HEK293 (cell line): ENCODE measurements at regions not wholly inside any gene's neighbourhood (a gene's known extent, or its start where the extent isn't known, plus 50 kb on each side); places are given as distances from the start of the nearest gene placed in this dataset.

ENCODE experiments used
- CTCF ChIA-PET: fragments of 350-600 bp; formaldehyde crosslinking; extraction: SDS; loops from one replicate; lab custom pipeline; 2021; ENCODE audit warnings: antibody characterized with exemption; lab: Yijun Ruan, JAX
- POLR2A ChIA-PET: fragments of 300-600 bp; formaldehyde crosslinking; extraction: SDS; loops from one replicate; lab custom pipeline; 2020; ENCODE audit warnings: antibody characterized with exemption, inconsistent platforms; lab: Yijun Ruan, JAX
- H3K27ac ChIP-seq: fragments of 200-500 bp; sonication (Bioruptor generic); 2 replicates; pipeline ENCODE4 v1.5.1; 2014; ENCODE audit warnings: low read depth, low read length, control low read depth, inconsistent platforms; ENCODE audit errors: extremely low read depth
- H3K36me3 ChIP-seq, 2 experiments: fragments of 200-500 bp in 1 of 2; sonication (Bioruptor generic) in 1 of 2; 1 replicate in 1 of 2; 2 replicates in 1 of 2; pipeline ENCODE4 v1.5.1; 2014 to 2017; ENCODE audit warnings: inconsistent platforms in 2 of 2, low read length in 2 of 2; ENCODE audit not compliant: control insufficient read depth in 2 of 2, insufficient read depth in 1 of 2
- H3K4me1 ChIP-seq: fragments of 200-500 bp; sonication (Bioruptor generic); 2 replicates; pipeline ENCODE4 v1.5.1; 2014; ENCODE audit warnings: mild to moderate bottlenecking, low read length, inconsistent platforms; ENCODE audit not compliant: control insufficient read depth, insufficient read depth
- H3K4me3 ChIP-seq: 2 replicates; pipeline ENCODE4 v1.5.1; 2011; ENCODE audit warnings: low read depth, mild to moderate bottlenecking, control low read depth, low read length, moderate library complexity
- H3K9me3 ChIP-seq: fragments of 200-500 bp; sonication (Bioruptor generic); 2 replicates; pipeline ENCODE4 v1.5.1; 2014; ENCODE audit warnings: low read depth, low read length, inconsistent platforms; ENCODE audit not compliant: control insufficient read depth, insufficient read depth
- GLI4 ChIP-seq: fragments of 450-650 bp; formaldehyde crosslinking; IDR thresholded peaks from 2 replicates; pipeline ENCODE4 v1.5.1; 2016; ENCODE audit warnings: missing biosample characterization, missing genetic modification characterization
- PRDM1 ChIP-seq: fragments of 450-650 bp; formaldehyde crosslinking; IDR thresholded peaks from 2 replicates; pipeline ENCODE4; 2016; ENCODE audit warnings: missing biosample characterization, missing genetic modification characterization
- TCF7L2 ChIP-seq: IDR thresholded peaks from 2 replicates; pipeline ENCODE4 v1.6.1; 2011; ENCODE audit warnings: low read depth, mild to moderate bottlenecking, inconsistent platforms, low read length, moderate library complexity, borderline replicate concordance
- ZBTB20 ChIP-seq: fragments of 450-650 bp; formaldehyde crosslinking; IDR thresholded peaks from 2 replicates; pipeline ENCODE4 v1.5.1; 2016; ENCODE audit warnings: missing biosample characterization, missing genetic modification characterization
- ZFHX2 ChIP-seq: fragments of 450-650 bp; formaldehyde crosslinking; conservative IDR thresholded peaks from 2 replicates; pipeline ENCODE4 v1.5.1; 2016; ENCODE audit warnings: missing biosample characterization, missing genetic modification characterization
- ZNF416 ChIP-seq: fragments of 450-650 bp; formaldehyde crosslinking; IDR thresholded peaks from 2 replicates; pipeline ENCODE4 v1.5.1; 2016; ENCODE audit warnings: missing biosample characterization, missing genetic modification characterization
- ZSCAN16 ChIP-seq: fragments of 450-650 bp; formaldehyde crosslinking; IDR thresholded peaks from 2 replicates; pipeline ENCODE4 v1.5.1; 2016; ENCODE audit warnings: missing biosample characterization, missing genetic modification characterization
- TF ChIP-seq, protein P1 (sequence below): fragments of 450-650 bp; formaldehyde crosslinking; IDR thresholded peaks from 2 replicates; pipeline ENCODE4 v1.5.1; 2016; ENCODE audit warnings: missing biosample characterization, missing genetic modification characterization
- TF ChIP-seq, protein P2 (sequence below): fragments of 450-650 bp; formaldehyde crosslinking; IDR thresholded peaks from 2 replicates; pipeline ENCODE4 v1.5.1; 2016; ENCODE audit warnings: missing biosample characterization, missing genetic modification characterization, low read depth
- TF ChIP-seq, protein P3 (sequence below): fragments of 450-650 bp; formaldehyde crosslinking; IDR thresholded peaks from 2 replicates; pipeline ENCODE4 v1.5.1; 2017; ENCODE audit warnings: missing biosample characterization, missing genetic modification characterization
- TF ChIP-seq, protein P4 (sequence below): IDR thresholded peaks from 2 replicates; pipeline ENCODE4 v1.6.1; 2011; ENCODE audit warnings: mild to moderate bottlenecking, low read depth, low read length, borderline replicate concordance
- TF ChIP-seq, protein P5 (sequence below): fragments of 450-650 bp; formaldehyde crosslinking; optimal IDR thresholded peaks from 2 replicates; pipeline ENCODE3; 2016; ENCODE audit warnings: missing biosample characterization, mild to moderate bottlenecking, missing genetic modification characterization
- TF ChIP-seq, protein P6 (sequence below): fragments of 450-650 bp; formaldehyde crosslinking; IDR thresholded peaks from 2 replicates; pipeline ENCODE4 v1.5.1; 2017; ENCODE audit warnings: missing biosample characterization, mild to moderate bottlenecking, missing genetic modification characterization, moderate library complexity
- TF ChIP-seq, protein P7 (sequence below): fragments of 450-650 bp; formaldehyde crosslinking; conservative IDR thresholded peaks from 2 replicates; pipeline ENCODE4 v1.5.1; 2016; ENCODE audit warnings: low read depth, missing biosample characterization, missing genetic modification characterization

DNA sequence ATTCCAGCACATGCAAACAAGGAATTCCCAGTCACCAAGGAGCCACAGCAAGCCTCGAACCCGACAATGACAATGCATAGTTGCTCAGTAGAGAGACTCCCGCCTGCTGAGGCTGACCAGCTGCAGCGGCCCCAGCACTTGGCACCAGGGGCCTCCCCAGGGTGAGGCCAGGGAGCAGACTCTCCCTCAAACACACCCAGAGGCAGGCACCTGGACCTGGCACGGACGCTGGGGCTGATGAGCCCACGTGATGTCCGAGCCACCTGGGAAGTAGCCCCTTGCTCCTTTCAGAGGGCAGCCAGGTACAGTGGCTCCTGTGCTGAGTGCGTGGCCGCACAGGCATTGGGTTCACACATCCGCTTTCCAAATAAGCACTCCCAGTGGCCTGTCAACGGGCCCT is 315.9 kb upstream of the TGFBR2 start:
- Histone ChIP-seq H3K9me3 (no peaks in the 10 kb centered on the region), H3K36me3 (no peaks in the 10 kb centered on the region), H3K4me1 (no peaks in the 10 kb centered on the region), H3K27ac (no peak overlapping the region), H3K4me3 (no peak overlapping the region)
- TF ChIP-seq ZSCAN16 (tag by site-specific recombination) = no peak
- TF ChIP-seq, protein P1, sequence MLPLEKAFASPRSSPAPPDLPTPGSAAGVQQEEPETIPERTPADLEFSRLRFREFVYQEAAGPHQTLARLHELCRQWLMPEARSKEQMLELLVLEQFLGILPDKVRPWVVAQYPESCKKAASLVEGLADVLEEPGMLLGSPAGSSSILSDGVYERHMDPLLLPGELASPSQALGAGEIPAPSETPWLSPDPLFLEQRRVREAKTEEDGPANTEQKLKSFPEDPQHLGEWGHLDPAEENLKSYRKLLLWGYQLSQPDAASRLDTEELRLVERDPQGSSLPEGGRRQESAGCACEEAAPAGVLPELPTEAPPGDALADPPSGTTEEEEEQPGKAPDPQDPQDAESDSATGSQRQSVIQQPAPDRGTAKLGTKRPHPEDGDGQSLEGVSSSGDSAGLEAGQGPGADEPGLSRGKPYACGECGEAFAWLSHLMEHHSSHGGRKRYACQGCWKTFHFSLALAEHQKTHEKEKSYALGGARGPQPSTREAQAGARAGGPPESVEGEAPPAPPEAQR (tag by site-specific recombination) = no peak
- no peak for TF ChIP-seq ZBTB20 (tag by site-specific recombination)
- TF ChIP-seq, protein P2, sequence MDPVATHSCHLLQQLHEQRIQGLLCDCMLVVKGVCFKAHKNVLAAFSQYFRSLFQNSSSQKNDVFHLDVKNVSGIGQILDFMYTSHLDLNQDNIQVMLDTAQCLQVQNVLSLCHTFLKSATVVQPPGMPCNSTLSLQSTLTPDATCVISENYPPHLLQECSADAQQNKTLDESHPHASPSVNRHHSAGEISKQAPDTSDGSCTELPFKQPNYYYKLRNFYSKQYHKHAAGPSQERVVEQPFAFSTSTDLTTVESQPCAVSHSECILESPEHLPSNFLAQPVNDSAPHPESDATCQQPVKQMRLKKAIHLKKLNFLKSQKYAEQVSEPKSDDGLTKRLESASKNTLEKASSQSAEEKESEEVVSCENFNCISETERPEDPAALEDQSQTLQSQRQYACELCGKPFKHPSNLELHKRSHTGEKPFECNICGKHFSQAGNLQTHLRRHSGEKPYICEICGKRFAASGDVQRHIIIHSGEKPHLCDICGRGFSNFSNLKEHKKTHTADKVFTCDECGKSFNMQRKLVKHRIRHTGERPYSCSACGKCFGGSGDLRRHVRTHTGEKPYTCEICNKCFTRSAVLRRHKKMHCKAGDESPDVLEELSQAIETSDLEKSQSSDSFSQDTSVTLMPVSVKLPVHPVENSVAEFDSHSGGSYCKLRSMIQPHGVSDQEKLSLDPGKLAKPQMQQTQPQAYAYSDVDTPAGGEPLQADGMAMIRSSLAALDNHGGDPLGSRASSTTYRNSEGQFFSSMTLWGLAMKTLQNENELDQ (tag by site-specific recombination) = no peak
- TF ChIP-seq, protein P3, sequence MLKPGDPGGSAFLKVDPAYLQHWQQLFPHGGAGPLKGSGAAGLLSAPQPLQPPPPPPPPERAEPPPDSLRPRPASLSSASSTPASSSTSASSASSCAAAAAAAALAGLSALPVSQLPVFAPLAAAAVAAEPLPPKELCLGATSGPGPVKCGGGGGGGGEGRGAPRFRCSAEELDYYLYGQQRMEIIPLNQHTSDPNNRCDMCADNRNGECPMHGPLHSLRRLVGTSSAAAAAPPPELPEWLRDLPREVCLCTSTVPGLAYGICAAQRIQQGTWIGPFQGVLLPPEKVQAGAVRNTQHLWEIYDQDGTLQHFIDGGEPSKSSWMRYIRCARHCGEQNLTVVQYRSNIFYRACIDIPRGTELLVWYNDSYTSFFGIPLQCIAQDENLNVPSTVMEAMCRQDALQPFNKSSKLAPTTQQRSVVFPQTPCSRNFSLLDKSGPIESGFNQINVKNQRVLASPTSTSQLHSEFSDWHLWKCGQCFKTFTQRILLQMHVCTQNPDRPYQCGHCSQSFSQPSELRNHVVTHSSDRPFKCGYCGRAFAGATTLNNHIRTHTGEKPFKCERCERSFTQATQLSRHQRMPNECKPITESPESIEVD (tag by site-specific recombination) = no peak
- TF ChIP-seq TCF7L2 = no peak
- no peak for TF ChIP-seq ZFHX2 (tag by site-specific recombination)
- TF ChIP-seq ZNF416 (tag by site-specific recombination) = no peak
- TF ChIP-seq, protein P4, sequence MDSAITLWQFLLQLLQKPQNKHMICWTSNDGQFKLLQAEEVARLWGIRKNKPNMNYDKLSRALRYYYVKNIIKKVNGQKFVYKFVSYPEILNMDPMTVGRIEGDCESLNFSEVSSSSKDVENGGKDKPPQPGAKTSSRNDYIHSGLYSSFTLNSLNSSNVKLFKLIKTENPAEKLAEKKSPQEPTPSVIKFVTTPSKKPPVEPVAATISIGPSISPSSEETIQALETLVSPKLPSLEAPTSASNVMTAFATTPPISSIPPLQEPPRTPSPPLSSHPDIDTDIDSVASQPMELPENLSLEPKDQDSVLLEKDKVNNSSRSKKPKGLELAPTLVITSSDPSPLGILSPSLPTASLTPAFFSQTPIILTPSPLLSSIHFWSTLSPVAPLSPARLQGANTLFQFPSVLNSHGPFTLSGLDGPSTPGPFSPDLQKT = no peak
- no peak for TF ChIP-seq GLI4
- TF ChIP-seq, protein P5, sequence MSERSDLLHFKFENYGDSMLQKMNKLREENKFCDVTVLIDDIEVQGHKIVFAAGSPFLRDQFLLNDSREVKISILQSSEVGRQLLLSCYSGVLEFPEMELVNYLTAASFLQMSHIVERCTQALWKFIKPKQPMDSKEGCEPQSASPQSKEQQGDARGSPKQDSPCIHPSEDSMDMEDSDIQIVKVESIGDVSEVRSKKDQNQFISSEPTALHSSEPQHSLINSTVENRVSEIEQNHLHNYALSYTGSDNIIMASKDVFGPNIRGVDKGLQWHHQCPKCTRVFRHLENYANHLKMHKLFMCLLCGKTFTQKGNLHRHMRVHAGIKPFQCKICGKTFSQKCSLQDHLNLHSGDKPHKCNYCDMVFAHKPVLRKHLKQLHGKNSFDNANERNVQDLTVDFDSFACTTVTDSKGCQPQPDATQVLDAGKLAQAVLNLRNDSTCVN = no peak
- POLR2A ChIA-PET = no interaction called here
- CTCF ChIA-PET = no interaction called here

DNA sequence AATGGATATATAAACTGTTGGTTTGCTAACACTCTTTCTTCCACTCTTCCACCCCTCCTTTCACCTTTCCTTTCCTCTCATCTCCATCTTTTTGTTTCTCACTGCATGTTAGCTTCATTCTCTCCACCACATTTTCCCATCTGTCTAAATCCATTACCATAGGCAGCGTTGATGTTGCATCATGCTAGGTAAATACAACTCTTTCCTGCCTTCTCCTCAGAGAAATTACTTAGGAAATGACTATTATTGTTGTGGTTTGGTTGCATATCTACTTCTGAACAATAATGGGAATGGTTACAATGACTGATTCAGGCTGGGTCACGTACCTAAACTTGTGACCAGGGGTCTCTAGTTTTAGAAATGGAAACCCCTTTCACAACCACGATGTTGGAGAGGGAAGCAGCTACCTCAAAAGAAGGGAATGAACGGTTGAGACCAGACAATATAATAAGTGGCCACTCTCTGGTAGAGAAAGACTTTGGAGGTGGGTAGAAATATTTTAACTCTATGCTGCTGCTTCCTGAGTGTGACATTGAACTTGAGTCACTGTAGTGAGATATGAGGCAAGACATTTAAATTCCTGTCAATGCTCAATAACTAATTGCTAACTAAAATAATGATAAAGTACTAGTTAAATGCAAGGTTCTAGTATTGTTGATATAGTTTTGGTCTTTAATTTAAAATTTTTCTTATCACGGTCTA is 314.1 kb upstream of the TGFBR2 start:
- Histone ChIP-seq H3K4me3 (no peak overlapping the region), H3K4me1 (no peaks in the 10 kb centered on the region), H3K27ac (no peak overlapping the region), H3K9me3 (no peaks in the 10 kb centered on the region), H3K36me3 (no peaks in the 10 kb centered on the region)
- ChIA-PET CTCF (interaction anchor here (0.6 kb wide), 1 partner anchor 324 kb away, joined by 3 read pairs; no protein-coding TSS in a partner anchor), POLR2A (no interaction called here)
- TF ChIP-seq, protein P6, sequence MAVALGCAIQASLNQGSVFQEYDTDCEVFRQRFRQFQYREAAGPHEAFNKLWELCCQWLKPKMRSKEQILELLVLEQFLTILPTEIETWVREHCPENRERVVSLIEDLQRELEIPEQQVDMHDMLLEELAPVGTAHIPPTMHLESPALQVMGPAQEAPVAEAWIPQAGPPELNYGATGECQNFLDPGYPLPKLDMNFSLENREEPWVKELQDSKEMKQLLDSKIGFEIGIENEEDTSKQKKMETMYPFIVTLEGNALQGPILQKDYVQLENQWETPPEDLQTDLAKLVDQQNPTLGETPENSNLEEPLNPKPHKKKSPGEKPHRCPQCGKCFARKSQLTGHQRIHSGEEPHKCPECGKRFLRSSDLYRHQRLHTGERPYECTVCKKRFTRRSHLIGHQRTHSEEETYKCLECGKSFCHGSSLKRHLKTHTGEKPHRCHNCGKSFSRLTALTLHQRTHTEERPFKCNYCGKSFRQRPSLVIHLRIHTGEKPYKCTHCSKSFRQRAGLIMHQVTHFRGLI = no peak
- TF ChIP-seq PRDM1 (tag by site-specific recombination) = 0 out of 2 replicates have a peak, but pooled peaks have one; percentile 41
- TF ChIP-seq, protein P7, sequence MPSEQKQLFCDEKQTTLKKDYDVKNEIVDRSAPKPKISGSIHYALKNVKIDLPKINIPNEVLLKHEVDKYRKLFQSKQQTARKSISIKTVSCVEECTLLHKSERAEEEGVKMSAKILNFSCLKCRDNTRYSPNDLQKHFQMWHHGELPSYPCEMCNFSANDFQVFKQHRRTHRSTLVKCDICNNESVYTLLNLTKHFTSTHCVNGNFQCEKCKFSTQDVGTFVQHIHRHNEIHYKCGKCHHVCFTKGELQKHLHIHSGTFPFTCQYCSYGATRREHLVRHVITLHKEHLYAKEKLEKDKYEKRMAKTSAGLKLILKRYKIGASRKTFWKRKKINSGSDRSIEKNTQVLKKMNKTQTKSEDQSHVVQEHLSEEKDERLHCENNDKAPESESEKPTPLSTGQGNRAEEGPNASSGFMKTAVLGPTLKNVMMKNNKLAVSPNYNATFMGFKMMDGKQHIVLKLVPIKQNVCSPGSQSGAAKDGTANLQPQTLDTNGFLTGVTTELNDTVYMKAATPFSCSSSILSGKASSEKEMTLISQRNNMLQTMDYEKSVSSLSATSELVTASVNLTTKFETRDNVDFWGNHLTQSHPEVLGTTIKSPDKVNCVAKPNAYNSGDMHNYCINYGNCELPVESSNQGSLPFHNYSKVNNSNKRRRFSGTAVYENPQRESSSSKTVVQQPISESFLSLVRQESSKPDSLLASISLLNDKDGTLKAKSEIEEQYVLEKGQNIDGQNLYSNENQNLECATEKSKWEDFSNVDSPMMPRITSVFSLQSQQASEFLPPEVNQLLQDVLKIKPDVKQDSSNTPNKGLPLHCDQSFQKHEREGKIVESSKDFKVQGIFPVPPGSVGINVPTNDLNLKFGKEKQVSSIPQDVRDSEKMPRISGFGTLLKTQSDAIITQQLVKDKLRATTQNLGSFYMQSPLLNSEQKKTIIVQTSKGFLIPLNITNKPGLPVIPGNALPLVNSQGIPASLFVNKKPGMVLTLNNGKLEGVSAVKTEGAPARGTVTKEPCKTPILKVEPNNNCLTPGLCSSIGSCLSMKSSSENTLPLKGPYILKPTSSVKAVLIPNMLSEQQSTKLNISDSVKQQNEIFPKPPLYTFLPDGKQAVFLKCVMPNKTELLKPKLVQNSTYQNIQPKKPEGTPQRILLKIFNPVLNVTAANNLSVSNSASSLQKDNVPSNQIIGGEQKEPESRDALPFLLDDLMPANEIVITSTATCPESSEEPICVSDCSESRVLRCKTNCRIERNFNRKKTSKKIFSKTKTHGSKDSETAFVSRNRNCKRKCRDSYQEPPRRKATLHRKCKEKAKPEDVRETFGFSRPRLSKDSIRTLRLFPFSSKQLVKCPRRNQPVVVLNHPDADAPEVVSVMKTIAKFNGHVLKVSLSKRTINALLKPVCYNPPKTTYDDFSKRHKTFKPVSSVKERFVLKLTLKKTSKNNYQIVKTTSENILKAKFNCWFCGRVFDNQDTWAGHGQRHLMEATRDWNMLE (tag by site-specific recombination) = peak; percentile 41
